Head of caudate nucleus (tissue), 42 donors: ENCODE measurements at regions not wholly inside any gene's neighbourhood (a gene's known extent, or its start where the extent isn't known, plus 50 kb on each side); places are given as distances from the start of the nearest gene placed in this dataset.

Experiments used
- DNase-seq, 42 donors: peaks; one replicate each; pipeline versions ENCODE4 v3.0.0 to v3.0.0-alpha.2; 2020 to 2021; ENCODE audit warnings: mixed read lengths in 7 of 42
- intact Hi-C: fragments of 100-400 bp; cut with DNase I; formaldehyde crosslinking; loops from one replicate; pipeline ENCODE4 v1.15.0; 2022

- intact Hi-C loops: no loop called here
- DNase-seq: no peak
Observed at GRCh38 chr5:106720367-106720766, 950.4 kb downstream of the EFNA5 start.

GRCh38 chr5:106699796-106700195 lies 970.9 kb downstream of the EFNA5 start:
- DNase-seq: no peak
- intact Hi-C loops: no loop called here

GRCh38 chr5:106699198-106699597 lies 971.5 kb downstream of the EFNA5 start:
- peak in 11 of 42 donors; percentile 1 to 44 (median 20) for DNase-seq

GRCh38 chr5:106698169-106698568 lies 972.6 kb downstream of the EFNA5 start:
- intact Hi-C loops: no loop called here
- DNase-seq: no peak

More at GRCh38 chr5:106699198-106699597, 971.5 kb downstream of the EFNA5 start:
- intact Hi-C loops: no loop called here

GRCh38 chr5:106691701-106692100 lies 979.0 kb downstream of the EFNA5 start:
- intact Hi-C loops: no loop called here
- DNase-seq: no peak

- no peak for DNase-seq
- intact Hi-C loops: no loop called here
Observed at GRCh38 chr5:106690585-106690984, 980.2 kb downstream of the EFNA5 start.

GRCh38 chr5:106680330-106680729 lies 990.4 kb downstream of the EFNA5 start:
- DNase-seq: no peak
- intact Hi-C loops: no loop called here

- no peak for DNase-seq
Observed at GRCh38 chr5:106677057-106677456, 993.7 kb downstream of the EFNA5 start.

GRCh38 chr5:106675687-106676086 lies 995.0 kb downstream of the EFNA5 start:
- DNase-seq: no peak
- intact Hi-C loops: no loop called here

More at GRCh38 chr5:106677057-106677456, 993.7 kb downstream of the EFNA5 start:
- intact Hi-C loops: no loop called here

- DNase-seq: no peak
- intact Hi-C loops: no loop called here
Observed at GRCh38 chr5:106673941-106674340, 996.8 kb downstream of the EFNA5 start.

- no peak for DNase-seq
- intact Hi-C loops: no loop called here
Observed at GRCh38 chr5:106661866-106662265, 1008.9 kb downstream of the EFNA5 start.

GRCh38 chr5:106660681-106661080 lies 1010.1 kb downstream of the EFNA5 start:
- no peak for DNase-seq
- intact Hi-C loops: no loop called here

GRCh38 chr5:106658150-106658549 lies 1012.6 kb downstream of the EFNA5 start:
- no peak for DNase-seq
- intact Hi-C loops: no loop called here

GRCh38 chr5:106656821-106657220 lies 1013.9 kb downstream of the EFNA5 start:
- intact Hi-C loops: no loop called here
- no peak for DNase-seq

- DNase-seq: no peak
- intact Hi-C loops: no loop called here
Observed at GRCh38 chr5:106649031-106649430, 1021.7 kb downstream of the EFNA5 start.

- intact Hi-C loops: no loop called here
- DNase-seq: no peak
Observed at GRCh38 chr5:106648401-106648800, 1022.3 kb downstream of the EFNA5 start.

- intact Hi-C loops: no loop called here
- DNase-seq: no peak
Observed at GRCh38 chr5:106646106-106646505, 1024.6 kb downstream of the EFNA5 start.

GRCh38 chr5:106640511-106640910 lies 1030.2 kb downstream of the EFNA5 start:
- DNase-seq: no peak

GRCh38 chr5:106639488-106639887 lies 1031.2 kb downstream of the EFNA5 start:
- intact Hi-C loops: no loop called here
- DNase-seq: no peak

More at GRCh38 chr5:106640511-106640910, 1030.2 kb downstream of the EFNA5 start:
- intact Hi-C loops: no loop called here

- intact Hi-C loops: no loop called here
- no peak for DNase-seq
Observed at GRCh38 chr5:106637275-106637674, 1033.5 kb downstream of the EFNA5 start.

GRCh38 chr5:106634375-106634774 lies 1036.4 kb downstream of the EFNA5 start:
- intact Hi-C loops: no loop called here
- DNase-seq: no peak

- DNase-seq: no peak
- intact Hi-C loops: no loop called here
Observed at GRCh38 chr5:106633825-106634224, 1036.9 kb downstream of the EFNA5 start.
